OCI-LY1 (cell line): ENCODE measurements at regions not wholly inside any gene's neighbourhood (a gene's known extent, or its start where the extent isn't known, plus 50 kb on each side); places are given as distances from the start of the nearest gene placed in this dataset.

Source experiments
- H2AFZ ChIP-seq: fragments of 200-600 bp; sonication (generic), shearing (Covaris generic); 2 replicates; pipeline ENCODE4 v1.6.0; 2014; ENCODE audit warnings: antibody characterized with exemption, mild to moderate bottlenecking, low read length
- H3F3A ChIP-seq: fragments of 200-600 bp; sonication (generic), shearing (Covaris generic); 2 replicates; pipeline ENCODE4 v1.6.0; 2014; ENCODE audit warnings: mild to moderate bottlenecking, antibody characterized with exemption, low read length, moderate library complexity; ENCODE audit not compliant: insufficient read depth
- H3K27ac ChIP-seq: fragments of 200-600 bp; sonication (generic); 2 replicates; pipeline ENCODE4 v1.5.1; 2014; ENCODE audit warnings: low read length, mixed run types, mild to moderate bottlenecking, low read depth; ENCODE audit not compliant: poor library complexity, severe bottlenecking
- H3K27me3 ChIP-seq: fragments of 200-600 bp; sonication (generic); 2 replicates; pipeline ENCODE4 v1.6.0; 2014; ENCODE audit warnings: antibody characterized with exemption, mild to moderate bottlenecking, low read length, moderate library complexity; ENCODE audit not compliant: insufficient read depth
- H3K36me3 ChIP-seq: fragments of 200-600 bp; sonication (generic); 2 replicates; pipeline ENCODE4 v1.6.1; 2014; ENCODE audit warnings: mild to moderate bottlenecking, antibody characterized with exemption, low read length, moderate library complexity, mixed read lengths; ENCODE audit not compliant: insufficient read depth
- H3K4me1 ChIP-seq: fragments of 200-600 bp; sonication (generic); 2 replicates; pipeline ENCODE4 v1.5.1; 2014; ENCODE audit warnings: mild to moderate bottlenecking, low read length, moderate library complexity; ENCODE audit not compliant: insufficient read depth, severe bottlenecking
- H3K4me2 ChIP-seq: fragments of 200-600 bp; sonication (generic), shearing (Covaris generic); 2 replicates; pipeline ENCODE4 v1.6.1; 2014; ENCODE audit warnings: low read length
- H3K4me3 ChIP-seq: fragments of 200-600 bp; sonication (generic); 2 replicates; pipeline ENCODE4 v1.5.1; 2014; ENCODE audit warnings: low read length, low read depth, mild to moderate bottlenecking, mixed read lengths; ENCODE audit not compliant: poor library complexity, severe bottlenecking
- H3K79me2 ChIP-seq: fragments of 200-600 bp; shearing (Covaris generic); 2 replicates; pipeline ENCODE4 v1.6.1; 2016; ENCODE audit warnings: mixed run types, low read length, mixed read lengths; ENCODE audit not compliant: insufficient read depth
- H3K9ac ChIP-seq: fragments of 200-600 bp; sonication (generic), shearing (Covaris generic); 2 replicates; pipeline ENCODE4 v1.6.1; 2014; ENCODE audit warnings: mild to moderate bottlenecking, low read length, mixed read lengths
- H3K9me2 ChIP-seq: fragments of 200-600 bp; sonication (generic), shearing (Covaris generic); 2 replicates; pipeline ENCODE4 v1.6.1; 2014; ENCODE audit warnings: low read depth, mild to moderate bottlenecking, low read length, mixed read lengths
- H3K9me3 ChIP-seq: fragments of 200-600 bp; shearing (Covaris generic); 2 replicates; pipeline ENCODE4 v1.6.1; 2014; ENCODE audit warnings: low read length, mixed read lengths
- H4K20me1 ChIP-seq: fragments of 200-600 bp; sonication (generic), shearing (Covaris generic); 2 replicates; pipeline ENCODE4 v1.6.0; 2016; ENCODE audit warnings: mild to moderate bottlenecking, low read length; ENCODE audit not compliant: insufficient read depth
- EZH2 ChIP-seq: fragments of 200-600 bp; sonication (generic), shearing (Covaris generic); IDR thresholded peaks from 2 replicates; pipeline ENCODE4 v1.8.0; 2017; ENCODE audit warnings: borderline replicate concordance, mixed run types, mild to moderate bottlenecking, antibody characterized with exemption, low read length, moderate library complexity, mixed read lengths
- TF ChIP-seq, protein P1 (sequence below): fragments of 200-600 bp; sonication (generic), shearing (Covaris generic); IDR thresholded peaks from 2 replicates; pipeline ENCODE4 v1.5.1; 2017; ENCODE audit warnings: mild to moderate bottlenecking, antibody characterized with exemption, low read length, moderate library complexity, mixed read lengths

- H3K4me3 ChIP-seq: no peak overlapping the region
- H3K27me3 ChIP-seq: no peaks in the 10 kb centered on the region
- no peak overlapping the region for H2AFZ ChIP-seq
- H3K36me3 ChIP-seq: no peaks in the 10 kb centered on the region
- H3K27ac ChIP-seq: no peak overlapping the region
- no peaks in the 10 kb centered on the region for H3K79me2 ChIP-seq
- H3K4me2 ChIP-seq: no peak overlapping the region
- no peaks in the 10 kb centered on the region for H3K9me3 ChIP-seq
- H3K4me1 ChIP-seq: no peaks in the 10 kb centered on the region
- no peaks in the 10 kb centered on the region for H4K20me1 ChIP-seq
- no peaks in the 10 kb centered on the region for H3F3A ChIP-seq
- no peaks in the 10 kb centered on the region for H3K9me2 ChIP-seq
- H3K9ac ChIP-seq: no peak overlapping the region
- TF ChIP-seq EZH2: no peak
- TF ChIP-seq, protein P1, sequence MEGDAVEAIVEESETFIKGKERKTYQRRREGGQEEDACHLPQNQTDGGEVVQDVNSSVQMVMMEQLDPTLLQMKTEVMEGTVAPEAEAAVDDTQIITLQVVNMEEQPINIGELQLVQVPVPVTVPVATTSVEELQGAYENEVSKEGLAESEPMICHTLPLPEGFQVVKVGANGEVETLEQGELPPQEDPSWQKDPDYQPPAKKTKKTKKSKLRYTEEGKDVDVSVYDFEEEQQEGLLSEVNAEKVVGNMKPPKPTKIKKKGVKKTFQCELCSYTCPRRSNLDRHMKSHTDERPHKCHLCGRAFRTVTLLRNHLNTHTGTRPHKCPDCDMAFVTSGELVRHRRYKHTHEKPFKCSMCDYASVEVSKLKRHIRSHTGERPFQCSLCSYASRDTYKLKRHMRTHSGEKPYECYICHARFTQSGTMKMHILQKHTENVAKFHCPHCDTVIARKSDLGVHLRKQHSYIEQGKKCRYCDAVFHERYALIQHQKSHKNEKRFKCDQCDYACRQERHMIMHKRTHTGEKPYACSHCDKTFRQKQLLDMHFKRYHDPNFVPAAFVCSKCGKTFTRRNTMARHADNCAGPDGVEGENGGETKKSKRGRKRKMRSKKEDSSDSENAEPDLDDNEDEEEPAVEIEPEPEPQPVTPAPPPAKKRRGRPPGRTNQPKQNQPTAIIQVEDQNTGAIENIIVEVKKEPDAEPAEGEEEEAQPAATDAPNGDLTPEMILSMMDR: no peak
Observed at GRCh38 chr2:188898261-188898660, 75.9 kb upstream of the COL3A1 start.

DNA sequence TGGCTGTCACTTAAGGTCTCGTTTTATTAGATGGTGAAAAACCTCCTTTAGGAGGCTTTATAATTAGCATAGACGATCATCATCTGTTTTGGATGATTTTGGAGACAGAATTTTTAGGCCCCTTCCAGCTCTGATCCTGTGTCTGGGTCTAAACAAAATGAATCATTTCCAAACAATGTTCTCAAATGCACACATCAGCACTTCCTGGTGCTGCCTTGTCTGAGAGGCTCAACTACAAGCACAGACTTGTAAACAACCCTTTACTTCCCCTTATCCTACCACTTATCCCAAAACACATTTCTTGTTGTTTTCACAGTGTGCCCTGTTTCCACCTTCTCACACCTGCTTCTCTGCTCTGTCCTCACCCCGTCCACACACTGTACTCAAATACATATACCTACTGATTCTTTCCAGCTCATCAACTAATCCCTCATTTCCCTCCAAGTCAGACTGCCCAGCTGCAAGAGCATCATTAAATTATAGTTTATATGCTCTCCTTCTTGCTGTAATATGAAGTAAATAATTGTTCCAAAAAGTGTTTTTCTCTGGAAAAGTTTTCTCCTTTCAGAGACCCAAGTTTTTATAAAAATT lies 71.2 kb upstream of the COL3A1 start:
- no peaks in the 10 kb centered on the region for H3K4me1 ChIP-seq
- no peaks in the 10 kb centered on the region for H4K20me1 ChIP-seq
- H2AFZ ChIP-seq: no peak overlapping the region
- no peak overlapping the region for H3K9ac ChIP-seq
- no peaks in the 10 kb centered on the region for H3K9me3 ChIP-seq
- H3K79me2 ChIP-seq: no peaks in the 10 kb centered on the region
- no peak overlapping the region for H3K4me2 ChIP-seq
- H3K27ac ChIP-seq: no peak overlapping the region
- H3K9me2 ChIP-seq: no peaks in the 10 kb centered on the region
- H3K36me3 ChIP-seq: no peaks in the 10 kb centered on the region
- no peak for TF ChIP-seq EZH2
- TF ChIP-seq, protein P1: no peak
- no peaks in the 10 kb centered on the region for H3K27me3 ChIP-seq
- H3F3A ChIP-seq: no peaks in the 10 kb centered on the region
- no peak overlapping the region for H3K4me3 ChIP-seq

DNA sequence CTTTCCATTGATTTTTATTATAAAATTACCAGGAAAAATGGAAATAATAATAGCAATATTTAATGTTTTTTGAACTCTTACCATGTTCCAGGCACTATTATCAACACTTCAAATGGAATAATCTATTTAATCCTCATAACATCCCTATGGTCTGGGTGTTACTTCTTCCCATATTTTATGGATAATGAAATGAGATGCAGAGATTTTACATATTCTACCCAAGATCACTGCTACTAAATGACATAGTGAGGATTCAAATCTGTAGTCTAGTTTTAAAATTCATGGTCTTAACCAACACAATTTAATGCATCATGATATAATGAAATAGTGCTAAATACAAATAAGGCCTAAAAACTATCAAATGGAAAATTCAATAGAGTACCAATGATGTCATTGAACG lies 70.4 kb upstream of the COL3A1 start:
- H2AFZ ChIP-seq: no peak overlapping the region
- H3K9ac ChIP-seq: no peak overlapping the region
- H3K79me2 ChIP-seq: no peaks in the 10 kb centered on the region
- H3K9me2 ChIP-seq: no peaks in the 10 kb centered on the region
- TF ChIP-seq, protein P1: no peak
- no peak for TF ChIP-seq EZH2
- H3K9me3 ChIP-seq: no peaks in the 10 kb centered on the region
- H3K27ac ChIP-seq: no peak overlapping the region
- no peaks in the 10 kb centered on the region for H3K27me3 ChIP-seq
- no peaks in the 10 kb centered on the region for H3K4me1 ChIP-seq
- no peaks in the 10 kb centered on the region for H3F3A ChIP-seq
- no peaks in the 10 kb centered on the region for H4K20me1 ChIP-seq
- no peaks in the 10 kb centered on the region for H3K36me3 ChIP-seq
- H3K4me3 ChIP-seq: no peak overlapping the region
- no peak overlapping the region for H3K4me2 ChIP-seq
